DND-41 (cell line): ENCODE measurements at regions not wholly inside any gene's neighbourhood (a gene's known extent, or its start where the extent isn't known, plus 50 kb on each side); places are given as distances from the start of the nearest gene placed in this dataset.

Experiments
- ATAC-seq: fragments of 200-7000 bp; cut with Tn5 transposase; 3 replicates; pipeline ENCODE4 v1.9.1; 2021; ENCODE audit warnings: low read depth; ENCODE audit not compliant: insufficient read depth
- DNase-seq: peaks from one replicate; pipeline ENCODE4 v3.0.0-alpha.2; 2020
- H2AFZ ChIP-seq: 2 replicates; pipeline ENCODE4 v1.6.0; 2012; ENCODE audit warnings: low read depth, low read length
- H3K27ac ChIP-seq: 2 replicates; pipeline ENCODE4 v1.5.1; 2012; ENCODE audit warnings: low read length, inconsistent platforms
- H3K27me3 ChIP-seq: fragments of 200-600 bp; sonication (generic); 2 replicates; pipeline ENCODE4 v1.6.0; 2012; ENCODE audit warnings: low read length, mild to moderate bottlenecking, inconsistent platforms; ENCODE audit not compliant: insufficient read depth, poor library complexity
- H3K36me3 ChIP-seq: 2 replicates; pipeline ENCODE4 v1.5.1; 2012; ENCODE audit warnings: low read length, inconsistent platforms; ENCODE audit not compliant: insufficient read depth
- H3K4me1 ChIP-seq: 2 replicates; pipeline ENCODE4 v1.5.1; 2012; ENCODE audit warnings: mild to moderate bottlenecking, low read length; ENCODE audit not compliant: insufficient read depth
- H3K4me2 ChIP-seq: 2 replicates; pipeline ENCODE4 v1.6.0; 2012; ENCODE audit warnings: mild to moderate bottlenecking, moderate library complexity, low read length, inconsistent platforms; ENCODE audit not compliant: insufficient read depth
- H3K4me3 ChIP-seq, 2 experiments: fragments of 200-600 bp in 1 of 2; shearing (Covaris generic) in 1 of 2; 2 replicates each; pipeline ENCODE4 v1.5.1; 2012 to 2016; ENCODE audit warnings: inconsistent platforms in 2 of 2, low read length in 2 of 2, mild to moderate bottlenecking in 2 of 2, low read depth in 1 of 2, moderate library complexity in 1 of 2
- H3K79me2 ChIP-seq: 2 replicates; pipeline ENCODE4 v1.6.0; 2012; ENCODE audit warnings: low read length, inconsistent platforms; ENCODE audit not compliant: insufficient read depth
- H3K9ac ChIP-seq: 2 replicates; pipeline ENCODE4 v1.6.0; 2012; ENCODE audit warnings: low read depth, mild to moderate bottlenecking, inconsistent platforms, low read length, moderate library complexity
- H3K9me3 ChIP-seq: 2 replicates; pipeline ENCODE4 v1.5.1; 2012; ENCODE audit warnings: low read length, moderate library complexity, mild to moderate bottlenecking, inconsistent platforms; ENCODE audit not compliant: insufficient read depth, severe bottlenecking
- H4K20me1 ChIP-seq: 2 replicates; pipeline ENCODE4 v1.6.0; 2012; ENCODE audit warnings: low read length; ENCODE audit not compliant: insufficient read depth
- EZH2 ChIP-seq: IDR thresholded peaks from 3 replicates; pipeline ENCODE4 v1.6.1; 2012; ENCODE audit warnings: borderline replicate concordance, low read depth, mild to moderate bottlenecking, moderate library complexity, low read length, inconsistent platforms; ENCODE audit not compliant: severe bottlenecking
- TF ChIP-seq, protein P1 (sequence below): IDR thresholded peaks from 2 replicates; pipeline ENCODE4 v1.5.1; 2012; ENCODE audit warnings: borderline replicate concordance, low read length, moderate library complexity, mild to moderate bottlenecking; ENCODE audit not compliant: poor library complexity, severe bottlenecking; ENCODE audit errors: extremely low read depth

GRCh38 chr1:59029411-59030167 lies 245.7 kb upstream of the JUN start:
- H3K79me2 ChIP-seq, result no peaks in the 10 kb centered on the region
- no peaks in the 10 kb centered on the region for H3K36me3 ChIP-seq
- DNase-seq, result peak; percentile 34

DNA sequence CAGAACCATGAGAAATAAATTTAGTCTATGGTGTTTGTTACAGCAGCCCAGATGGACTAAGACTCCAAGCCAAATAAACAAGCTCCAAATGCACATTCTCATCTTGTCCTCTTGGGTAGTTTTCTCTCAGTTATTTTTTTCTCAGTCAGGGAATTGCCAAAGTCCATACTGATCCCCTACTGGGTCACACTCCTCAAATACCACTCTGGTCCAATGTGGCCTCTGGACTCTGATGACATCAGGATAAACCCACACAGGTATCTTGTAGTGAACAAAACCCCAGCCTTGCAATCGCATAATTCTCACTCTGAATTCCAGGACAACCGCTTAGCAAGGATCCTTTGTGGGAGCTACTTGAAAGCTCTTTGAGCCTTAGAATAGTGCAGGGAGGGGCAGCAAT lies 248.4 kb upstream of the JUN start:
- TF ChIP-seq EZH2, result no peak
- TF ChIP-seq, protein P1, sequence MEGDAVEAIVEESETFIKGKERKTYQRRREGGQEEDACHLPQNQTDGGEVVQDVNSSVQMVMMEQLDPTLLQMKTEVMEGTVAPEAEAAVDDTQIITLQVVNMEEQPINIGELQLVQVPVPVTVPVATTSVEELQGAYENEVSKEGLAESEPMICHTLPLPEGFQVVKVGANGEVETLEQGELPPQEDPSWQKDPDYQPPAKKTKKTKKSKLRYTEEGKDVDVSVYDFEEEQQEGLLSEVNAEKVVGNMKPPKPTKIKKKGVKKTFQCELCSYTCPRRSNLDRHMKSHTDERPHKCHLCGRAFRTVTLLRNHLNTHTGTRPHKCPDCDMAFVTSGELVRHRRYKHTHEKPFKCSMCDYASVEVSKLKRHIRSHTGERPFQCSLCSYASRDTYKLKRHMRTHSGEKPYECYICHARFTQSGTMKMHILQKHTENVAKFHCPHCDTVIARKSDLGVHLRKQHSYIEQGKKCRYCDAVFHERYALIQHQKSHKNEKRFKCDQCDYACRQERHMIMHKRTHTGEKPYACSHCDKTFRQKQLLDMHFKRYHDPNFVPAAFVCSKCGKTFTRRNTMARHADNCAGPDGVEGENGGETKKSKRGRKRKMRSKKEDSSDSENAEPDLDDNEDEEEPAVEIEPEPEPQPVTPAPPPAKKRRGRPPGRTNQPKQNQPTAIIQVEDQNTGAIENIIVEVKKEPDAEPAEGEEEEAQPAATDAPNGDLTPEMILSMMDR, result no peak

More at GRCh38 chr1:59029411-59030167, 245.7 kb upstream of the JUN start:
- H3K4me3 ChIP-seq, result no peak overlapping the region
- H3K9me3 ChIP-seq, result no peaks in the 10 kb centered on the region
- H3K27ac ChIP-seq, result no peak overlapping the region
- TF ChIP-seq, protein P1, result no peak
- no peak for TF ChIP-seq EZH2
- no peaks in the 10 kb centered on the region for H3K4me1 ChIP-seq
- no peak overlapping the region for H3K4me2 ChIP-seq
- H3K9ac ChIP-seq, result no peak overlapping the region
- H3K27me3 ChIP-seq, result no peaks in the 10 kb centered on the region
- no peaks in the 10 kb centered on the region for H4K20me1 ChIP-seq
- peak; percentile 57; the same call in 1 of the 3 replicates for ATAC-seq
- no peak overlapping the region for H2AFZ ChIP-seq

GRCh38 chr1:59033761-59034160 lies 249.9 kb upstream of the JUN start:
- Histone ChIP-seq H3K79me2 (no peaks in the 10 kb centered on the region), H4K20me1 (no peaks in the 10 kb centered on the region), H3K4me2 (no peak overlapping the region), H3K9me3 (no peaks in the 10 kb centered on the region), H3K4me1 (no peaks in the 10 kb centered on the region), H3K36me3 (no peaks in the 10 kb centered on the region), H2AFZ (no peak overlapping the region), H3K9ac (no peak overlapping the region), H3K27ac (no peak overlapping the region), H3K4me3 (no peak overlapping the region), H3K27me3 (no peaks in the 10 kb centered on the region)
- DNase-seq, result no peak
- ATAC-seq, result no peak
- TF ChIP-seq, protein P1, result no peak
- TF ChIP-seq EZH2, result no peak

More for the DNA sequence above, 248.4 kb upstream of the JUN start:
- no peaks in the 10 kb centered on the region for H3K4me1 ChIP-seq
- H3K4me3 ChIP-seq, result no peak overlapping the region
- no peak overlapping the region for H3K27ac ChIP-seq
- no peaks in the 10 kb centered on the region for H3K9me3 ChIP-seq
- DNase-seq (no peak), ATAC-seq (no peak)
- no peak overlapping the region for H2AFZ ChIP-seq
- no peak overlapping the region for H3K4me2 ChIP-seq
- H3K79me2 ChIP-seq, result no peaks in the 10 kb centered on the region
- no peaks in the 10 kb centered on the region for H3K36me3 ChIP-seq
- no peaks in the 10 kb centered on the region for H4K20me1 ChIP-seq
- H3K9ac ChIP-seq, result no peak overlapping the region
- H3K27me3 ChIP-seq, result no peaks in the 10 kb centered on the region
